ENCODE measurements at regions not wholly inside any gene's neighbourhood (a gene's known extent, or its start where the extent isn't known, plus 50 kb on each side); places are given as distances from the start of the nearest gene placed in this dataset.
"Not testable (repeated sequence)": the region's sequence is repeated elsewhere in the genome, so short reads cannot be mapped to it uniquely, and the experiment has no call there.

- not testable (repeated sequence) for TF ChIP-seq SNAI2 (CRISPR knock-in tag; IDR thresholded peaks at IDR 0.05); TOX (CRISPR knock-in tag; IDR thresholded peaks at IDR 0.05; ENCODE audit: borderline replicate concordance); ZNF8 (CRISPR knock-in tag; IDR thresholded peaks at IDR 0.05); TCF4 (CRISPR knock-in tag; IDR thresholded peaks at IDR 0.05; ENCODE audit: borderline replicate concordance); TSHZ2 (CRISPR knock-in tag; IDR thresholded peaks at IDR 0.05); PATZ1 (CRISPR knock-in tag; IDR thresholded peaks at IDR 0.05; ENCODE audit: borderline replicate concordance)
Observed at GRCh38 chr2:89836326-89836725, 1144.9 kb downstream of the RPIA start.
